A673 (cell line): ENCODE measurements at regions not wholly inside any gene's neighbourhood (a gene's known extent, or its start where the extent isn't known, plus 50 kb on each side); places are given as distances from the start of the nearest gene placed in this dataset.

Experiments
- BruUV-seq: library from RNA; stranded (reverse); fragments of 400-500 nt; replicated peaks from 2 replicates; lab custom pipeline; 2021; lab: Mats Ljungman, UMichigan
- CTCF ChIA-PET: fragments of 300-600 bp; sonication (Branson Sonifier 250); formaldehyde crosslinking; loops from one replicate; lab custom pipeline; 2022; ENCODE audit warnings: antibody characterized with exemption; lab: Charles Lee
- POLR2A ChIA-PET: fragments of 300-600 bp; sonication (Branson Sonifier 250); formaldehyde crosslinking; loops from one replicate; lab custom pipeline; 2022; ENCODE audit warnings: antibody characterized with exemption; ENCODE audit not compliant: low non-redundant PET; lab: Charles Lee
- DNase-seq: peaks from one replicate; pipeline ENCODE4 v3.0.0-alpha.2; 2015; ENCODE audit warnings: low spot score
- H3K27ac ChIP-seq: fragments of 200-600 bp; sonication (generic); 2 replicates; pipeline ENCODE4 v1.5.1; 2016; ENCODE audit warnings: mixed run types, low read depth, mild to moderate bottlenecking, mixed read lengths, antibody characterized with exemption, low read length; ENCODE audit not compliant: poor library complexity, severe bottlenecking
- H3K27me3 ChIP-seq: fragments of 200-600 bp; sonication (generic); replicated peaks from 2 replicates; pipeline ENCODE4 v1.6.1; 2017; ENCODE audit warnings: mixed run types, low read depth, mild to moderate bottlenecking, mixed read lengths, antibody characterized with exemption, low read length; ENCODE audit not compliant: insufficient read depth, poor library complexity
- H3K36me3 ChIP-seq: fragments of 200-600 bp; sonication (generic); 2 replicates; pipeline ENCODE4 v1.6.1; 2016; ENCODE audit warnings: mixed run types, mild to moderate bottlenecking, mixed read lengths, antibody characterized with exemption, low read length; ENCODE audit not compliant: insufficient read depth, poor library complexity, severe bottlenecking
- H3K4me1 ChIP-seq: fragments of 200-600 bp; sonication (generic); 2 replicates; pipeline ENCODE4 v1.6.1; 2017; ENCODE audit warnings: mixed run types, mild to moderate bottlenecking, mixed read lengths, antibody characterized with exemption, low read length; ENCODE audit not compliant: insufficient read depth, poor library complexity, severe bottlenecking
- H3K4me3 ChIP-seq: fragments of 200-600 bp; sonication (generic); 2 replicates; pipeline ENCODE4 v1.5.1; 2016; ENCODE audit warnings: low read depth, mixed run types, mild to moderate bottlenecking, mixed read lengths, low read length; ENCODE audit not compliant: poor library complexity, severe bottlenecking
- H3K9me3 ChIP-seq: fragments of 200-600 bp; sonication (generic); 2 replicates; pipeline ENCODE4 v1.6.1; 2016; ENCODE audit warnings: mixed run types, low read depth, mild to moderate bottlenecking, mixed read lengths, antibody characterized with exemption, low read length; ENCODE audit not compliant: poor library complexity, severe bottlenecking
- CTCF ChIP-seq: fragments of 300-800, 200-600 bp; sonication (generic); conservative IDR thresholded peaks from 2 replicates; pipeline ENCODE4 v1.5.1; 2017; ENCODE audit warnings: low read depth, mild to moderate bottlenecking, antibody characterized with exemption, low read length, moderate library complexity, mixed read lengths
- EZH2 ChIP-seq: fragments of 200-600 bp; sonication (generic); IDR thresholded peaks from 2 replicates; pipeline ENCODE4 v1.6.1; 2017; ENCODE audit warnings: borderline replicate concordance, low read depth, mild to moderate bottlenecking, mixed read lengths, antibody characterized with exemption, low read length; ENCODE audit not compliant: poor library complexity, severe bottlenecking
- intact Hi-C: fragments of 100-400 bp; cut with micrococcal nuclease; formaldehyde crosslinking; loops from one replicate; pipeline ENCODE4 v1.10.0; 2022; ENCODE audit not compliant: unreplicated experiment

- ChIA-PET CTCF (no interaction called here), POLR2A (no interaction called here)
- Histone ChIP-seq H3K9me3 (no peaks in the 10 kb centered on the region), H3K4me1 (peaks cover 7% of the 10 kb centered on the region), H3K27ac (no peak overlapping the region), H3K4me3 (no peak overlapping the region), H3K27me3 (no peaks in the 10 kb centered on the region), H3K36me3 (no peaks in the 10 kb centered on the region)
- BruUV-seq: no TSS peak
- TF ChIP-seq CTCF: no peak
- no peak for TF ChIP-seq EZH2
- DNase-seq: no peak
- intact Hi-C loops: loop anchor here (10.0 kb wide), 3 partner anchors 203 to 503 kb away; no protein-coding TSS in a partner anchor
These were observed 293.9 kb downstream of the PDGFC start for GRCh38 chr4:156677656-156678055.

GRCh38 chr4:156677131-156677531 is 294.5 kb downstream of the PDGFC start:
- peak; percentile 45 for DNase-seq
- POLR2A ChIA-PET: no interaction called here
- no TSS peak for BruUV-seq
- Histone ChIP-seq H3K4me3 (no peak overlapping the region), H3K4me1 (peaks cover 12% of the 10 kb centered on the region), H3K36me3 (no peaks in the 10 kb centered on the region), H3K27ac (no peak overlapping the region), H3K27me3 (no peaks in the 10 kb centered on the region), H3K9me3 (no peaks in the 10 kb centered on the region)
- TF ChIP-seq EZH2 (no peak), CTCF (peak; percentile 44)
- intact Hi-C loops: loop anchor here (10.0 kb wide), 3 partner anchors 202 to 502 kb away; no protein-coding TSS in a partner anchor
- CTCF ChIA-PET: no interaction called here

GRCh38 chr4:156676116-156676851 is 295.3 kb downstream of the PDGFC start:
- POLR2A ChIA-PET: no interaction called here

More at GRCh38 chr4:156676116-156676851, 295.3 kb downstream of the PDGFC start:
- intact Hi-C loops: loop anchor here (10.0 kb wide), 3 partner anchors 201 to 501 kb away; no protein-coding TSS in a partner anchor
- CTCF ChIA-PET: no interaction called here
- no peaks in the 10 kb centered on the region for H3K9me3 ChIP-seq
- H3K4me3 ChIP-seq: no peak overlapping the region
- H3K36me3 ChIP-seq: no peaks in the 10 kb centered on the region
- no peak overlapping the region for H3K27ac ChIP-seq
- DNase-seq: no peak
- no peaks in the 10 kb centered on the region for H3K27me3 ChIP-seq
- no peak for TF ChIP-seq EZH2
- no peak for TF ChIP-seq CTCF
- H3K4me1 ChIP-seq: peaks cover 21% of the 10 kb centered on the region
- no TSS peak for BruUV-seq
